ENCODE measurements at regions not wholly inside any gene's neighbourhood (a gene's known extent, or its start where the extent isn't known, plus 50 kb on each side); places are given as distances from the start of the nearest gene placed in this dataset.
"Not testable (repeated sequence)": the region's sequence is repeated elsewhere in the genome, so short reads cannot be mapped to it uniquely, and the experiment has no call there.

DNA sequence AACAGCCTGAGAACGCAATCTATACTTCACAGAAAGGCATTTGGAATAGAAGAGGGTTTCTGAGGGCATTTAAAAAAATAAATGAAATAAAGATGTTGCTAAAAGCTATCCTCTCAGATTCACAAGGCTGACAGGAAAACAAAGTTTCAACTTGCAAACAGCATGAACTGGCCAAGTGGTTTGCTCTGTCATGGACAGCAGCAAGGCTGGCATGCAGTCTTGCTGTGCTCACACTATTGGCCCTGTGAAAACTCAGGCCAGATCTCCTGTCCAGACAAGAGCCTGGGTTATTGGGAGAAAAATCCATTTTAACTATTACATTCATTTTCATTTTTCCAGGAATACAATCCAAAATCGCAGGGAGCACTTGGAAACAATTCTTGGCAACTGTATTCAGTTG lies 506.2 kb upstream of the SLC35B3 start:
- no peak for DNase-seq

DNA sequence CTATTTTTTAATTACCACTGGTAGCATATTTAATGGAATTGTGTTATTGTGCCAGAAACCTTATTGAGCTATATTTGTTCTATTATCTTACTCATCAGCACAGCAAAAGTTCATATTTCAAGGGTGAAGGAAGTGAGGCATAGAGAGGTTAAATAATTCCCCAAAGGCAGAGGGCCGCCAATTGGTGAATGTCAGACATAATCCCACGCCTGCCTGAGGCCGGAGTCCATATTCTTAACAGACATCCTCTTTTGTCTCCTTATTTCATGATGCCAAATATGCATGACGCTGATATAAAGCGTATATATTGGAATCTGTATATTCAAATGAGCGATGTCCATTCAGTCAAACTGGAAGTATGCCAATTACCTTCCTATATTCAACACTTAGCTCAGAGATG lies 505.0 kb upstream of the SLC35B3 start:
- DNase-seq, result no peak

DNA sequence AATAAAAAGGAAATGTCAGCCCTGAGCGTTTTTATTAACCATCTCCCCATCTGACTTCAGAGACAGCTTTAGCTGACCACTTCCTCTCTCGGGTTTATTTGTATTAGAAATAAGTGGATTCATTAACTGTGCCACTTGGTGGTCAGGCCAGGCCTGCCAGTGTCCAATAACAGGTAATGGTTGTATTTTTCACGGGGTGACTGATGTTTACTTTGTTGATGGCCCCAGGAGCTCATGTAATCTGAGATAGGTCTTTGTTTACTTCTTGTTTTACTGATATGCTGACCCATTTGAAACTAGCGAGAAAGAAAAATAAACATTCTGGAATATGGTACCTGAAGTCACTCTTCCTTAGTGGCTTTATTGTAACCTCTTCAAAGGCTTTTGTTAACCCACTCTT lies 504.3 kb upstream of the SLC35B3 start:
- no peak for DNase-seq

DNA sequence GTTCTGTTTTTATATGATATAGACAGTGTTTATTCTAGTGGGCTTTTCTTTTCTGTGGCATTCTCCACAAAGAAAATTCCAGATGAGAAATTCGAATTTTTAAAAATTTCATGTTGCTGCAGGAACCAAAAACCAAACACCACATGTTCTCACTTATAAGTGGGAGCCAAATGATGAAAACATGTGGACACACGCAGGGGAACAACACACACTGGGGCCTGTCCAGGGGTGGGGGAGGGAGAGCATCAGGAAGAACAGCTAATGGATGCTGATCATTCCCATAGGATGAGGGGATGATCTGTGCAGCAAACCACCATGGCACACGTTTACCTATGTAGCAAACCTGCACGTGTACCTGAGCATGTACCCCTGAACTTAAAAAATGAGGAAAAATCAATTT lies 499.0 kb upstream of the SLC35B3 start:
- DNase-seq, result no peak

DNA sequence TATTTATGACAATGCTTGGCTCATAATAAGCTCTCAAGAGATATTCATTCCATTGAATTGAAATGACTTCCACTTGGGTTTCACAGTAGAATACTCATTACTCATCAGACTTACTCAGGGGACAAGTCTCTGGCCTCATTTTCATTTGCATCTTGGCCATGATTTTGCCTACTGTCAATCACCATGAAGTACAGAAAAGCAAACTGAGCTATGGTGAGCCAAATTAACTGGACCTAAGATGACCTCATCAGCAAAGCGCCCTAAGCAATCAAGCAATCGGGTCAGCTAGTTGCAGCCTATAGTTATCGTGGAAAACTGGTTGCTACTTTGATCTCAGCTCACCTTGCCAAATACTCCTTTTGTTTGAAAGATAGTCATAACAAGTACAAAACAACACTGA lies 494.7 kb upstream of the SLC35B3 start:
- DNase-seq, result no peak

DNA sequence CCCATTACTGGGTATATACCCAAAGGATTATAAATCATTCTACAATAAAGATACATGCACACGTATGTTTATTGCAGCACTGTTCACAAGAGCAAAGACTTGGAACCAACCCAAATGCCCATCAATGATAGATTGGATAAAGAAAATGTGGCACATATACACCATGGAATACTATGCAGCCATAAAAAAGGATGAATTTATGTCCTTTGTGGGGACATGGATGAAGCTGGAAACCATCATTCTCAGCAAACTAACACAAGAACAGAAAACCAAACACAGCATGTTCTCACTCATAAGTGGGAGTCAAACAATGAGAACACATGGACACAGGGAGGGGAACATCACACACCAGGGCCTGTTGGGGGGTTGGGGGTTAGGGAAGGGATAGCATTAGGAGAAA lies 484.9 kb upstream of the SLC35B3 start:
- DNase-seq, result not testable (repeated sequence)

DNA sequence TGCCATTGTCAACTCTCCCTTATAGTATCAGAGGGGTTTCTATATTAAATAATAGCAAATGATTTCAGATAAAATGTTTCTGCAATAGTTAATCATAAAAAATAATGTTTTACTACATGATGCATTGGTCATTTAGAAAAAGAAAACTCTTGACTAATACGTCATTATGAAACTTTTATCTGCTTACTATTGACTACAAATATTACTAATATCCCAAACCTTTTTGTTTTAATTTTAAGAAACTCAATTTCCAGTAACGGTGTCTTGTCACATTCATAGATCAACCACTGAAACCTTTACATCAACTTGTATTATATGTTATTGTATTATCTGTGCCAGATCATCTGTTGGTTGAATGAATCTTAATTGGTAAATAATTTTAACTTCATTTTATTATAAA lies 482.9 kb upstream of the SLC35B3 start:
- no peak for DNase-seq

DNA sequence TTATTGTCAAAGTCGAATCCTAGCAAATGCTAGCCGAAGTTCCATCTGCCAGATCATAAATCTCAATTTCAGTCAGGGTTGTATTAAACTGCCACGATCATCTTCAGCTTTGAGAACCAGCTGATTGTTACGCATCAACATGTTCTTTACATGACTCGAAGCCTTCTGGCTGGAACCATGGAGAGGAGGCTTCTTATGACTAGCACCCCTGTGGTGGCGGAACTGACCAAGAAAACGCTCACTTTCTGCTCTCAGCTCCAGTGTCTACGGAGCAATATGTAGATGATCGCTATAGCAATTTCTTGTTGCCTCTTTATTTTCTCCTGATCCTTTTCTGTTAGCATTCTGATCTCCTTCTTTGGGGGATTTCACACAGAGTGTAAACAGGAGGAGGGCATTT lies 479.4 kb upstream of the SLC35B3 start:
- DNase-seq, result no peak

DNA sequence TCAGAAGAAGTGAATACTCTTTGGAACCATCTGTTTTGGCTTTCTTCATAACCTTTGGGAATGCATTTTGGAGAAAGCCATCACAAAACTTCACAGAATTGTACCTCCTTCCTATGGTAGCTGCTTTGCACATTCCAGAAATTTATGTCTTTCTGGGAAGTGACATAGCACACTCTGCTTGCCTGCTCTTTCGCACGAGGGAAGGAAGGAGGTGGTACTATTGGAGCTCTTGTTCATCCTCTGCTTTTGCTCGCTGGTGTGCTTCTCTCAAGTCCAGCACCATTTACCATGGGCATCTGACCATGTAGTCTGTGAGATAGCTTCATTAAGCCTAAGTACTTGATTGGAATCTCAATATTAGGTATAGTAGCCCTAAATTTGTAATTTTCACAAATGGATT lies 473.3 kb upstream of the SLC35B3 start:
- DNase-seq, result no peak

DNA sequence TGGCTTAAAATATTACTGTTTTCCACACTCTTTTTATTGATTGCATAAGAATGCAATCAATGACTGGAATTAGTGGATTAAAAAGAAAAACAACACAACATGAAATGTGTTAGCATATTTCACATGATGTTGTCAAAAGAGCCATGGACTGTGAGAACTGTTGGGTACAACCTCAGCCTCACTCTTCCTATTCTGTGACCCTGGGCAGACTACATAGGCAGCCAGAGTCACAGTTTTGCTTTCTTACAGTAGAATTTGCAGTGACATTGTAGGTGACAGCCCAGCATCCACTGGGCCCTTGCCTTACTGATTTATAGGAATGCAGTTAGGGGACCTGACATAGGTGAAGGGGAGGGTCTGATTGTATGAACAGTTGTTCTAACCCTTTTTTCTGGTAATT lies 471.4 kb upstream of the SLC35B3 start:
- no peak for DNase-seq

DNA sequence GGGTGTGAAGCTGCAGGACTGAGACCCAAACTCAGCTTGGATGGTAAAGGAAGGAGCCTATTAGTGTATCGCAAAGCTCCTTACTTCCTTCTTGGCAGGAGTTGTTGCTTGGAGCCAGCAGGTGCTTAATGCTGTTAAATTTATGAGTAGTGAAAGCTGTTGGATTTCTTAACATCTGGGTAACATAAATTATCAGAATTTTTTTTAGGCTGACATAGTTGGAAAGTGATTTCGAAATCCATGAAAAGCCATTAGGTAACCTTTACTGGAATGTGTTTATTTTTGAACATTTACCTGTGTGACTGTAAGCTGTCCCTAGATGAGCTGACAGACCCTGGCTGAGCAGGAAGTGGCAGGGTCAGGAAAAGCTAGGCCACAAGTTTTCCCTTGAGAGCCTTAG lies 470.4 kb upstream of the SLC35B3 start:
- DNase-seq, result no peak

DNA sequence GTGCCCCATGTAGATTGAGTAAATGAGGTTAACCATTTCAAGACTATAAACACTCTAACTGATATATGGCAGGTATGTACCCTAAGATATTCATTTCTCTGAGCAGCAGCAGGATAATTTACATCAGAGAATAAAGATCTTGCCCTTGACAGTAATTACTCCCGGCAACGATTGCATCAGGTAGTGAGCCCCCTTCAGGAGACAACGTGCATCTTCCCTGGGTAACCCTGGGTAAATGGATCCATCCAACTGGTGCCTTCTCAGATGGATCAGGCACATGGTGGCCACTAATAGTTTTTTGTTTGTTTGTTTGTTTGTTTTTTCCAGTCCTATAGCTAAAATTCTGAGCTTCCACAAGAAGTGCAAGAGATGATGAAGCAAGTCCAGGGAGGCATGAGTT lies 469.4 kb upstream of the SLC35B3 start:
- DNase-seq, result no peak

DNA sequence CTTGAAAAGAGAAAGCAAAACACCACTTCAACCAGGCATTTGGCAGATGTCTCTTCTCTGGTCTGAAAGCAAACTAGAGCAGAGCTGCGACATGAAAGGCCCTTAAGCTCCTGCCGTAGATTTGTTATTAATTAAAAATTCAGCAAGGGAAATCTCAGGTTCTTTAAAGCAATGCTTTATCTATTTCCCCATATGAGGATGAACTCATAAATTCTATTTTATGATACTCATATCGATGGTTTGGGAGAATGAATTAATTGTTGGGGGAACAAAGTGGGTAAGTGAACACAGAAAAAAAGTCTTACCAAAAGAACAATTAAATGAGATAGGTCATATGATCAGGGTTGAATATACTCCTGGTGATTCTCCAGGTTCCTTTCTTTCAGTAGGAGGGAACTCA lies 464.7 kb upstream of the SLC35B3 start:
- DNase-seq, result no peak

DNA sequence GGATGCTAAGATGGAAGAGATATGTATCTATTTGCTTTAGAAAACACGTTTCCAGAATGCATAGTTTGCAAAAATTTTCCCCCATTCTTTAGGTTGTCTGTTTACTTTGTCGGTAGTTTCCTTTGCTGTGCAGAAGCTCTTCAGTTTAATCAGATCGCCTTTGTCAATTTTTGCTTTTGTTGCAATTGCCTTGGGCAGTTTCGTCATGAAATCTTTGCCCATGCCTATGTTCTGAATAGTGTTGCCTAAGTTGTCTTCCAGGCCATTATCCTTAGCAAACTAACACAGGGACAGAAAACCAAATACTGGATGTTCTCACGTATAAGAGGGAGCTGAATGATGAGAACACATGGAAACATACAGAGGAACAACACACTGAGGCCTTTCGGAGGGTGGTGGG lies 454.2 kb upstream of the SLC35B3 start:
- no peak for DNase-seq

DNA sequence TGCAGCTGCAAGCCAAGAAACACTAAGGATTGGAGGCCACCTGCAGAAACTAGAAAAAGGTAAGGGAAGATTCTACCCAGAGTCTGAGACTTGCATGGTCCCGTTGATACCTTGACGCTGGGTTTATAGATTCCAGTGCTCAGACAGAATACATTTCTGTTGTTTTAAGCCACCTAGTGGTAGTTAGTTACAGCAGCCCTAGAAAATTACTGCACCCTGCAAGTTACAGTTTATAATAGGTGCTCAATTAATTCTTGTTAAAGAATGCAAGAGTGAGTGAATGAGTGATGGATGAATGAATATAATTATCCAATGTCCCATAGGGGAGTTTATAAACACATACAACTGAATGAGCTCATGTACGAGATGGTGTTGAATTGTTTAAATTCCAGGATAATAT lies 453.1 kb upstream of the SLC35B3 start:
- DNase-seq, result no peak

DNA sequence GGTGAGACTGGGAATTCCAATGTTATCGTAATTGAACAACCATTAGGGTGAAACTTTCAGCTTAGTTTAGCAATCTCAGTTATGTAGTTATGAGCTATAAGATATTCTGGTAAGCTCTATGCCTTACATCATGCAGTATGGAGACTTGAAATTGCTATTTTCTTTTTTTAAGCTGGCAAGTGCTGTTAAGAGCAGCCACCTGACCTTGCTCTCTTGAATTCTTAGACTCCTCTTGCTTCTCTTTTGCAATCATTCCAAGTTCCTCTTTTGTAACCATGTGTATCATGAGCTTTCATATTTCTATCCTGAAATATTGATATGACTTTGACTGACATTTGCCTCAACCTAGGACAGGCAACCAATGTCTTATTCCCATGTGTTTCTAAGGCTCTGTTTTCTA lies 446.3 kb upstream of the SLC35B3 start:
- DNase-seq, result no peak

DNA sequence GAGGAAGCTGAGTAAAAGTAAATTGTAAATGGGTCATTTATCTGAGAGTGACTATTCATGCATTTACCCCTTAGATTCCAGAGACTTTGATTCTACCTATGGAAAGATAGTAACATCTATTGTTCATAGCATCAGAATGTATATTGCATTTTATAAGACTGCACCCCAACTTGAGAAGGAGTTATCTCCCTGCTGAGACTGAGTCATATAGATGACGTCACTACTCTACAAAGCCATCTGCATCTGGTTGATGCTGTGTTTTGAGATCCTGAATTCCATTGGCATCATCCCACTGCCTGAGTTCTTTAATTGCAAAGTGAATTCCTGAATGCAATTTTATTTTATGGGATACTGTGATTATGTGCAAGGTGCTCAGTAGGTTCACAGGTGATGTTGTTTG lies 444.0 kb upstream of the SLC35B3 start:
- DNase-seq, result no peak

DNA sequence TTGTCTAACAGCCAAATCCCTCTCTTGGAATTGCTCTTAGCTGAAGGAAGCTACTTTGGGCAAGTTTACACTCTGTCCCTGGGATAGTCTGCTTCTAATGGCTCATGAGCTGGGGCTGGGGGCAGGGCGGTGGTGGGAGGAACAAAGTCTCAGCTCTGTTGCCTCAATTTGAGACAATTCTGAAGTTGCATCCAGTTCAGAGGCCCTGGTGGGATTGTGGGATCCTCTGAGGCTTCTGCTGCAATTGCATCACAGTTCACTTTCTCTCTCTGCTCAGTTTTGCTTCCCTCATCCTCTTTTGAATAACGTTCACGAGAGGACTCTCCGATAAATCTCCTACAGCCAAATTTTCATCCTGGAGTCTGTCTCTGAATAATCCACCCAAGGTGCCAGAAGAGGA lies 440.6 kb upstream of the SLC35B3 start:
- no peak for DNase-seq

DNA sequence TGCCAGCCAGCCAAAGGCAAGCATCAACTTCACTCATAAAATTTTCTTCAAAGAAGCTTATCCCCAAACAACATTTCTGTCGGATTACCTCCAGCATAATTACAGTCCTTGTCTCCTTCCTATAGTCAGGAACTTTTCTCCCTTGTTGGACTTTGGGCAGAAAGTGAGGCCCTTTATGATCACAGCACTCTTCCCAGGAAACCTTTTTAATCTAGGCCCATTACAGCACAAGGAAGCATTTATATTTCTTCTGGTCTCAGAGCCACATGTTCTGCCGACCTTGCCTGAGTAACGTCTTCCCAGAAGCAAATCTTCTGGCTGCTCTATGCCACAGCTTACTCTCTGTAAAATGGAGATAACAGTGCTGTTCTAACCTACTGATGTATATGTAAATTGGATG lies 437.2 kb upstream of the SLC35B3 start:
- DNase-seq, result no peak

DNA sequence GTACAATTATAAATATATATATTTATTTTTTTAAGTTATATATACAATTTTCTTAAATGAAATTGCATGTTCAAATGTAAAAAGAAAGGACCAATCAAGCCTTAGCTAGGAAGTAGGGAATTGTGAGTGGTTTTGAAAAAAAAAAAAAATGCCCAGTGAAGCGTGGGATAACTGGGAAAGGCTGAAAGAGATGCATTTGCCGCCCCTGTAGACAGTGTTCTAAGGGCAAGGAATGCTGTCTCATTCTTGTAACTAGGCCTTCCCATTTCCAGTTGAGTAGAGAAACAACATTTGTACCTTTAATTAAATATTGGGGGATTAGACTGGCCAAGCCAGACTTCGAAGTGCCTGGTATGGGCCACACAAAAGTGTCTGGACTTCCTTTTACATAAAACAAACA lies 430.1 kb upstream of the SLC35B3 start:
- no peak for DNase-seq

DNA sequence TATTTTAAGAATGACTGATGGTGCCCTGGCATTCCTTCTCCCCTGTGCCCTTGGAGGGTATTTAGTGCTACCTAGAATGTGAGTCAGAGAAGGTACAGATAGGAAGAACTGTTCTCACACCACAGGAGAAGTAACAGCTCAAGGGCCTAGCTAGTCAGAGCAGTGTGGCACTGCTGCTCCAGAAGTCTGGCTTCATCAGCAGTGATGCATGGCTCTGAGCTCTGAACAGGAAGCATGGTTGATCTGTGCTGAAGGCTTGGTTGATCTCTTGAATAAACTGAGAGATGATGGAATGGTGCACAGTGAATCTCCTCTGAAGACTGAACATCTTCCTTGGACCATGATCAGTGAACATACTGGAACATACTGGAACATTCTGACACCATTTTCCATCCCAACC lies 425.3 kb upstream of the SLC35B3 start:
- DNase-seq, result no peak

DNA sequence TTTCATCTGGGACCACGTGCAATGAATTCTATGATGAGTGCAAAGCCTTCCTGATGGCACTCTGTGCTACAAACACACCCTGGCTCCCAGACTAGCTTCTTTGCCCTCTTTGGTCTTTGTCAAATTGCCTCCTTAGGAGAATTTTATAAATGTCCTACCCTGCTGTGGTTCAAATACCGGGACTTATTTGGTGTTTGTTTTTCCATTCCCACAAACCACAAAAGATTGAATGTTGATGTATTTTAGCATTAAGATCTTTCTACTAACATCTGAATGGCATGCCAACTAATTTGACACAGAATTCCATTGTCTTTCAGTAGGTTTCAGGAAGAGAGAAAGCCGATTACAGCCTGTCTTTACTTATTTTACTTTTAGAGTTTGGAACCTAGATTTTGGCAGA lies 424.2 kb upstream of the SLC35B3 start:
- no peak for DNase-seq

DNA sequence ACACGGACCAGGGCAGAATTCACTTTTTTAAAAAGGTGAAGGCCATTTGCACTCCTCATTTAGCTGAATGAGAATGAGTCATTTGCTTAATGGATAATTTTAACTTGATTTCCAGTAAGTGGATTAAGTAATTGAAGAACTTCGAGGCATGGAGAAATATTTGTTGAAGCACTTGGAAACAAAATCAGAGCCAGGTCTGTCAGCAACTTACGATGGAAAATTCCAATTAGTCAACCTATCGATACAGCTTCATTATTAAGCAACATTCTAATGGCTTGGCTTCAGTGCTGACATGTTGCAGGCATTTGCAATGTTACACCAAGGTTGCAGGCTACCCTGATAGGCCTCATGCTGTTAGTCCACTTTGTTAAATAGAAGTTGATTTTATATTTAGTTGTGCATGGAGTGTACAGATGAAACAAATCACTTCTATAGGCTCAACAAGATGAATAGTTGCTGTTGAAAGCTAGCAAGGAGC lies 423.5 kb upstream of the SLC35B3 start:
- no peak for DNase-seq

DNA sequence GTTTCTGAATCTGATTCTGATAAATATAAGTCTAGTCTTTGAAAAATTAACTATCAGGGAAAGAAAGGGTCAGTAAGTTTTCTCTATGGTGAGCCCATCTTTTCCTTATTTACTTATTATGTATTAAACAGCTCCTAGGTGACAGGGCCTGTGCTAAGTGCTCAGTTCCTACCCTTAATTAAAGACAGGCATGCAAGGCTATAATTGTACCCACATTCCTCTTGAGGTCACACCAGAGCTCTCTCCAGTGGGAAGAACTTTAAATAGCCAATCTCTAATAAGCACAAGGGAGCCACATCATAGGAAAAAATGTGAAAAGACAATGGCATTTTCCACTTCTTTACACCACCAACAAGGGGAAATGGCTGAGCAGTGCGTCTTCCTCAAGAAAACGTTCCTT lies 421.8 kb upstream of the SLC35B3 start:
- DNase-seq, result no peak

DNA sequence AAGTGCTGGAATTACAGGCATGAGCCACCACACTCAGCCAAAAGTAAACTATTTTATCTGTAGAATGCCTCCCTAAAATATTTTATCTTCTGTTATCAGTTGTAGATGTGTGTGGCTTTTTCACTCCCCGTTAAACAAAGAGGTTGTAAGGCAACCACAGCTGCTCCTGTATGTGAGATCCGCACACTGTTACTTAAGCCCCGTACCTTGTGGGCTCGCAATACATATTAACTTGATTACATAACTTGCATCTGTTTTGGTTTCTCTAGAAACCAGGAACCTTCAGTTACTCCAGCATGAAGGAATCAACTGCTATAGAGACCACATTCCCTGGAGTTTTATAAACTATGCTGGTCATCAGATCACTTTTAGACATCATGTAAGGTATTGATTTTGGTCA lies 420.1 kb upstream of the SLC35B3 start:
- no peak for DNase-seq

DNA sequence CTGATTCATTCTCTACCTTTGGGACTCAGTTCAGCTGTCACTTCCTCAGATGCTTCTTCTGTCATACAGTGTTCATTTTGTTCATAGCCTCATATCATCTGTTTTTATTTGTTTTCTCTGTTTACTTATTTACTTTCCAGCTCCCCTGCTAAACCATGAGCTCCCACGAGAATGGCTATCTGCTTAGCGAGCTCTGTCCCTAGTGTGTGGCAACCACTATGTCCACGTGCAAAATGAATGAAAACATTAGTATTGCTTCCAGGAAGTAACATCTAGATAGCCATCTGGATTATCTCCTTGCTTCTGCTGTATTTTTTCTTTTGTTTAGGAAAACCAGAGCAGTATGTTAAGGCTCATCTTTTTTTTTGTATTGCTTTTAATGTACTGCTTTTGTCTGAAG lies 417.0 kb upstream of the SLC35B3 start:
- DNase-seq, result no peak
